Dendritic cell treated with granulocyte-macrophage colony-stimulating factor and Interleukin-4, amounts not matched to agents 40 ng/mL and 50 ng/mL, for 4 days (primary cell): ENCODE measurements at regions not wholly inside any gene's neighbourhood (a gene's known extent, or its start where the extent isn't known, plus 50 kb on each side); places are given as distances from the start of the nearest gene placed in this dataset.
A peak's percentile ranks its signal among the peaks of the same experiment; 100 is the strongest.
"Not testable (repeated sequence)": the region's sequence is repeated elsewhere in the genome, so short reads cannot be mapped to it uniquely, and the experiment has no call there.

Experiments used
- H3K27ac Mint-ChIP-seq: one replicate; pipeline ENCODE4 v1.8.0; 2022; ENCODE audit warnings: mild to moderate bottlenecking, mixed read lengths
- H3K27me3 Mint-ChIP-seq: one replicate; pipeline ENCODE4 v1.8.0; 2022; ENCODE audit warnings: mild to moderate bottlenecking, mixed read lengths
- H3K36me3 Mint-ChIP-seq: one replicate; pipeline ENCODE4 v1.8.0; 2022; ENCODE audit warnings: low read depth, mixed read lengths
- H3K4me1 Mint-ChIP-seq: one replicate; pipeline ENCODE4 v1.8.0; 2022; ENCODE audit warnings: low read depth, mixed read lengths
- H3K4me3 Mint-ChIP-seq: one replicate; pipeline ENCODE4 v1.8.0; 2022; ENCODE audit warnings: mild to moderate bottlenecking, moderate library complexity, mixed read lengths
- H3K9me3 Mint-ChIP-seq: one replicate; pipeline ENCODE4 v1.8.0; 2022; ENCODE audit warnings: mixed read lengths
- intact Hi-C: fragments of 100-400 bp; cut with micrococcal nuclease; formaldehyde crosslinking; loops from one replicate; pipeline ENCODE4 v1.15.0; 2022

DNA sequence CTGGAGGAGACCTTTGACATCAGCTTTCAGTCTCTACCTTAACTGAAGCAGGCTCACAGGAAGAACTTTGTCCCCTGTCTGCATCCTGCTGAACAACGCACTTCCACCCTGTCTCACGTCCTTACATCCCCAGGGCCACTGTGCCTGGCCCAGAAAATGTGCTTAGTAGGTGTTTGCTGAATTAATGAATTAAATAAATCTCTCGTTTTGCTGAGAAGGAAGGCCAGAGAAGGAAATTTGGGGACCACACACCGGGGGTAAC lies 54.3 kb upstream of the CREB3L1 start:
- Mint-ChIP-seq H3K27ac (no peak overlapping the region), H3K4me1 (peaks cover 13% of the 10 kb centered on the region), H3K4me3 (no peak overlapping the region), H3K9me3 (no peaks in the 10 kb centered on the region), H3K36me3 (no peaks in the 10 kb centered on the region), H3K27me3 (no peaks in the 10 kb centered on the region)
- intact Hi-C loops = no loop called here

DNA sequence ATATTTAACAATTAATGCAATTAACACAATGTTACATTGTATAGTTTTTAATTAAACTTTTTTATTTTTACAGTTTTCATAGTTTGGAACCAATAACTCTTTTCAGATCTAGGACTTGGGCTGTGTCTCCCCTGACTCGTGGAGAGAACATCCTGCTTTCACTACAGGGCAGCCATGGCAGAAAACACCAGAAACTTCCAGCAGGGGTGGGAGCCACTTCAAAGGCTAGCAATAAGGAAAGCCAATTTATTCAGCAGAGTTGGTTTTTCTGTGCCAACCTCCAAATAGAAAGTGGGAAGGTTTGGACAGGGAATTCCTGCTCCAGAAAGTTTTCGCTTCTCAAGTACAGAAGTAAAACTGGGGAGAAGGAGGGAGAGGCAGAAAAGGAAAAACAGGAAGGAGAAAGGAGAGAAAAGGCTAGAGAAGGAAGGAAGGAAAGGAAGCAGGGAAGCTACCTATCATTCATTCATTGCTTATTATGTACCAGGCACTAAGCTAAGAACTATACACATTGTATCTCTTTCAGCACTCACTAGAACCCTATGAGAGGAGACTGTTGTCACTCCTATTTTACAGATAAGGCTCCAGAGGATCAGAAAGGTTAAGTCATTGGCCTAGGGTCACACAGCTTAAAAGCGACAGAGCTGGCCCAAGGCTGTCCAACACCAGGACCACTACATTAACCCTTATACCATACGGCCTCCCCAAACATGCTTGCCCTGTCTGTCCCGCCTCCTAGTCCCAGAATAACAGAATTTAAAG lies 54.8 kb upstream of the CREB3L1 start:
- Mint-ChIP-seq H3K9me3 (no peaks in the 10 kb centered on the region), H3K27ac (peak overlapping the region; percentile 31), H3K4me3 (no peak overlapping the region), H3K4me1 (peaks cover 13% of the 10 kb centered on the region), H3K36me3 (no peaks in the 10 kb centered on the region), H3K27me3 (no peaks in the 10 kb centered on the region)
- intact Hi-C loops = no loop called here

DNA sequence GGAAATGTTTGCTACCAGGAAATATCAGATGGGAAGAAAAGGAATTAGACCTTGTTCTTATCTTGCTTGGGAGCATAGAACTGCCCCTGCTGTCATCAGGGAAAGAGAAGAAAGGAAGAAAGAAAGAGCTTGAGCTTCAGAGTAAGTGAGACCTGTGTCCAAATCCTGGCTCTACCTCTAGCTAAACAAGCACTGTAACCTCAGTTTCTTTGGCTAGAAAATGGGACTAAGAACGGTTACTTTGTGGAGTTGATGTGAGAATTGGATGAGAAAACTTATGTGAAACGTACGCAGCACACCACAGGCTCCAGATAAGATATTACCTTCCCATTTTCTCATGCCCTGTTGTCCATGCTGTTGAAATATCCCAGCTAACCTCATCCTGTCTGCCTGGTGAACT lies 57.1 kb upstream of the CREB3L1 start:
- Mint-ChIP-seq H3K4me1 (peaks cover 22% of the 10 kb centered on the region), H3K9me3 (no peaks in the 10 kb centered on the region), H3K27ac (no peak overlapping the region), H3K27me3 (no peaks in the 10 kb centered on the region), H3K4me3 (no peak overlapping the region), H3K36me3 (no peaks in the 10 kb centered on the region)
- intact Hi-C loops = no loop called here

DNA sequence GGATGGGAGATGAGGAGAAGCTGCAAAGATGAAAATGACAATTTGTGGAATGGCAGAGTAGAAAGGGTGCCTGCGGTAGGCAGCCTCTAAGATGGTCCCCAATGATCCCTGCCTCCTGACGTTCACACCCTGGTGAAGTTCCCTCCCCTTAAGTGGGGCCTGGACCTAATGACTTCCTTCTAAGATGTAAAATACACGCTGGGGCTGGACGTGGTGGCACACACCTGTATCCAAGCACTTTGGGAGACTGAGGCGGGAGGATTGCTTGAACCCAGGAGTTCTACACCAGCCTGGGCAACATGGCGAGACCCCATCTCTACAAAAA lies 60.7 kb upstream of the CREB3L1 start:
- Mint-ChIP-seq H3K36me3 (no peaks in the 10 kb centered on the region), H3K9me3 (no peaks in the 10 kb centered on the region), H3K4me3 (no peak overlapping the region), H3K27me3 (no peaks in the 10 kb centered on the region), H3K4me1 (peaks cover 14% of the 10 kb centered on the region), H3K27ac (no peak overlapping the region)
- intact Hi-C loops = no loop called here

DNA sequence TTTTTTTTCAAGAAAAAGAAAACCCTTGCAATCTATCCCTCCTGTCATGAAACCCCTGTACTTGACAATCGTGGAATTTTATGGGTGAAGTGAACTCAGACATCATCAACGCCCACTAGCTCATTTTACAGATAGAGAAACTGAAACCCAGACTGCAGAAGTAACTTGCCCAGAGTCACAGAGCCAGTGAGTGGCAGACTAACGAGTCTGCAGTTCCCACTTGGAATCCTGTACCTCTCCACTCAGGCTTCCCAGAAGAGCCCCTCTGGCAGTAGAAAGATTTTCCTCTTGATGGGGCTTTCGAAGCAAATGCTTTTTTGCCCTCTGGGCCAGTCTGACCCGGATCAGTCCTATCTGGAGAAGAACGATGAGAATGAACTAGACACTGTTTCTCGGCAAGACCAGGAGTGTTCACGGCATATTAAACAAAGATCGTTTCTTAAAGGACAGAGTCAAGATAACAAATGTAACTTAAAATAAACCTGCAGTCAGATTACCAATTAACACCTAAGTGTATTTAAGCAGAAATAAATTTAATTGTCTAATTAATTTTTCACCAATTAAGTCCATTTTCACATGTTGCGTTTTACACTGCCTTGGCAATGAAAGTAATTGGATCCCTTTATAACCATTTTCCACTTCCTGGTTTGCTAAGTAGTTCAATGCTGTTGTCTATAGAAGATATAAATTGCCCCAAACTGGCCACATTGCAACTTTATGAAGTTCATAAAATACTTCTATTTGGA lies 61.3 kb upstream of the CREB3L1 start:
- Mint-ChIP-seq H3K36me3 (no peaks in the 10 kb centered on the region), H3K4me3 (no peak overlapping the region), H3K27me3 (no peaks in the 10 kb centered on the region), H3K27ac (peak overlapping the region; percentile 21), H3K9me3 (no peaks in the 10 kb centered on the region), H3K4me1 (peaks cover 14% of the 10 kb centered on the region)
- intact Hi-C loops = no loop called here

DNA sequence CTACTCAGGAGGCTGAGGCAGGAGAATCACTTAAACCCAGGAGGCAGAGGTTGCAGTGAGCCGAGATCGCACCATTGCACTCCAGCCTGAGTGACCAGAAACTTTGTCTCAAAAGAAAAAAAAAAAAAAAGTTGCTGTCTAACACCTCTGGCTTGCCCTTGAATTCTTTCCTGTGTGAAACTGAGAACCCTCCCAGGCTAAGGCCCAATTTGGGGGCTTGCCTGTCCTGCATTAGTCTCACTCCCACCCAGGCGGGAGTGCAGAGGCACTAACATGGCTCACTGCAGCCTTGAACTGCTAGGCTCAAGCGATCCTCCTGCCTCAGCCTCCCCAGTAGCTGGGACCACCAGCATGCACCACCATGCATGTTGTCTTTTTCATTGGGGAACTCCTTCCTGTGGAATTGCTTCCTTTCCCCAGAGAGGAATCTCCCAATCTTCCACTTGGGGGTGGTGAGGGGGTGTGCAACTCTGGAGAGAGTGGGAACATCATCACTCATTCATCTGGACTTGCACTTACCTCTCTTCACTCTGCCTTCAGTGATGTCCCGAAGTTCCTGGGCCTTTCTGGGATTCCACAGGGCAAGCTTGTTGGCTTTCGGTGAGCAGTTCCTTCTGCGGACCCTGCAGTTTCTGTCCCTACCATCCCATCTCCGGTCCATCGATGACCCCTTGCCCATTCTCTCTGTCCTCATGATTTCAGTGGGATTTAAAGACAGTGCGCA lies 62.1 kb upstream of the CREB3L1 start:
- intact Hi-C loops = no loop called here
- Mint-ChIP-seq H3K36me3 (no peaks in the 10 kb centered on the region), H3K4me1 (peaks cover 20% of the 10 kb centered on the region), H3K4me3 (no peak overlapping the region), H3K9me3 (no peaks in the 10 kb centered on the region), H3K27ac (peak overlapping the region; percentile 21), H3K27me3 (no peaks in the 10 kb centered on the region)

DNA sequence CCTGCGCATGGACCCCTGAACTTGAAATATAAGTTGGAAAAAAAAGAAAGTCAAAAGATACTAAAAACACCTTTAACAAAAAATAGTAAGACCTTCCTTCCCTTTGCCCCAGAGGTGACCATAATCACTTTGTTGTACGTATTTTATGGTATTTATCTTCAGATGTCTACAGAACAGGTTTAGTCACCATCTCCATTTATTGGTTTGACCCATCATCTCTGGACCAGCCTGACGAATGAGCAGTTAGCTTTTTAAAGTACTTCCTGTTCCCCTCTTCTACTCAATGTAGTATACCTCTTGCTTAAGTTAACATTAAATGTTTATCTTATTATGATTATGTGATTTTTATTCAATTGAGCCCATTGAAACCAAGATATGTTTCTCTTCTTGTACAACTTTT lies 64.7 kb upstream of the CREB3L1 start:
- no peak overlapping the region for H3K4me3 Mint-ChIP-seq
- no peaks in the 10 kb centered on the region for H3K27me3 Mint-ChIP-seq
- no peak overlapping the region for H3K27ac Mint-ChIP-seq
- peaks cover 30% of the 10 kb centered on the region for H3K4me1 Mint-ChIP-seq
- no peaks in the 10 kb centered on the region for H3K36me3 Mint-ChIP-seq
- intact Hi-C loops = no loop called here
- no peaks in the 10 kb centered on the region for H3K9me3 Mint-ChIP-seq

DNA sequence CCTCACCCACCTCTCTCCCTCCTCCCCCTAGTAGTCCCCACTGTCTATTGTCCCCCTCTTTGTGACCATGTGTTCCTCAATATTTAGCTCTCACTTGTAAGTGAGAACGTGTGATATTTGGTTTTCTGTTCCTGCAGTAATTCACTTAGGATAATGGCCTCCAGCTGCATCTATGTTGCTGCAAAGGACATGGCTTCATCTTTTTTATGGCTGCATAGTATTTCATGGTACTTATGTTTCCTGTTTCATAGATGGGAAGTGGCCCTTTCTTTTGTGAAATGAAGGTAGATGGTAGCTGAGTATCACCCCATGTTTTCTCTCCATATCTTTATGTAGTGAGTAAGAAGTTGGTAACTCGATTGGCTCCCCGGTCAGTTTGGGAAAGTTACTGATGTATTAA lies 66.6 kb upstream of the CREB3L1 start:
- peaks cover 20% of the 10 kb centered on the region for H3K4me1 Mint-ChIP-seq
- no peaks in the 10 kb centered on the region for H3K9me3 Mint-ChIP-seq
- H3K4me3 Mint-ChIP-seq = no peak overlapping the region
- H3K36me3 Mint-ChIP-seq = no peaks in the 10 kb centered on the region
- no peak overlapping the region for H3K27ac Mint-ChIP-seq
- intact Hi-C loops = no loop called here
- peaks cover 2% of the 10 kb centered on the region for H3K27me3 Mint-ChIP-seq

DNA sequence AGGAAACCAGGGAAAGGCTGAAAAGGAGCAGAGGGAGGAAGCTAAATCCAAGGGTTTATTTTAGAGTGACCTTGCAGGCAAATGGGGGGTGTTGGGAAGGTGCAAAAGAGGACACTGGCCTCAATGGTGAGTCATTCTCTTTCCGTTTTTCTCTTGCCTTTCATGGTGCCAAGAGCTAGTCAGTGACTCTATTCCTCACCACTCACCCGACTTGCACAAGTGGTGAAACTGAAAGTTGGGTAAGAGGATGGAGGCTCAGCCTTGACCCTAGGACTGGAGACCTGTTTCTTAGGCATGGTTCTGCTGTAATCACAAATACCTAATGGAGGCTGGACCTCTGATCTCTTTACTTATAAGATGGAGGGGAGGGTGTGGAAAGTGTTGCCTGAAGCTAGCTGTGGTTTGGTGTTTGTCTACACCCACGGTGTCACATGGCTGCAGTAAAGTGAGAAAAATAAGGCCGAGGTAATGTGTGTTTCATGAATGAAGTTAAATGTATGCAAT lies 67.3 kb upstream of the CREB3L1 start:
- Mint-ChIP-seq H3K4me3 (no peak overlapping the region), H3K27me3 (peaks cover 2% of the 10 kb centered on the region), H3K36me3 (no peaks in the 10 kb centered on the region), H3K27ac (peak overlapping the region; percentile 4), H3K4me1 (peaks cover 16% of the 10 kb centered on the region), H3K9me3 (no peaks in the 10 kb centered on the region)
- intact Hi-C loops = no loop called here

DNA sequence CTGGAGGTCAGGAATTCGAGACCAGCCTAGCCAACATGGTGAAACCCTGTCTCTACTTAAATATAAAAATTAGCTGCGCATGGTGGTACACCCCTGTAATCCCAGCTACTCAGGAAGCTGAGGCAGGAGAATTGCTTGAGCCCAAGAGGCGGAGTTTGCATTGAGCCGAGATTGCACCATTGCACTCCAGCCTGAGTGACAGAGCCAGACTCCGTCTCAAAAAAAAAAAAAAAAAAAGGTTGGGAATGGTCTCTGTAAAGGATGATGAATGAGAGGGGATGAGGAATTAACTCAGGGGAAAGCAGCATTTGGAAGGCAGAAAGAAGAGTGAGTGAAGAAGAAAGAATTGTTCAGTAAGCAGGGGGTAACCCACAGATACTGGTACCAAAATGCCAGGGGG lies 67.8 kb upstream of the CREB3L1 start:
- H3K36me3 Mint-ChIP-seq, intact Hi-C loops, H3K9me3 Mint-ChIP-seq, H3K27me3 Mint-ChIP-seq, H3K4me3 Mint-ChIP-seq: not testable (repeated sequence)
- Mint-ChIP-seq H3K4me1 (peaks cover 16% of the 10 kb centered on the region), H3K27ac (peak overlapping the region; percentile 4)

DNA sequence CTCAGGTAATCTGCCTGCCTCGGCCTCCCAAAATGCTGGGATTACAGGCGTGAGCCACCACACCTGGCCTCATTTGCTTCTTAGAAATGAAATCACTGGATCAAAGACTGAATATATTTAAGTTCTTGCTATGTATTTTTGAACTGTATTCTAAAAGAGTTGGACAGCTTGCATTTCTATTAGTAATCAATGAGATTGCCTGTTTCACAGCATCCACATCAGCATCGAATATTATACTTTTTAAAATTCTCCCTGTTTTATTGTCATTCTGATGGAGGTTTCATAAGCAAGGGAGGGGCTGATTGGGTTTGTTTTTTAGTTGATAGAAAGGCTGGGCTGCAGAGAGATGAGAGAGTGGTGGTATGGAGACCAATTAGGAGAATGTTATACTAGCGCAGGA lies 68.7 kb upstream of the CREB3L1 start:
- intact Hi-C loops = no loop called here
- Mint-ChIP-seq H3K27ac (no peak overlapping the region), H3K9me3 (no peaks in the 10 kb centered on the region)

DNA sequence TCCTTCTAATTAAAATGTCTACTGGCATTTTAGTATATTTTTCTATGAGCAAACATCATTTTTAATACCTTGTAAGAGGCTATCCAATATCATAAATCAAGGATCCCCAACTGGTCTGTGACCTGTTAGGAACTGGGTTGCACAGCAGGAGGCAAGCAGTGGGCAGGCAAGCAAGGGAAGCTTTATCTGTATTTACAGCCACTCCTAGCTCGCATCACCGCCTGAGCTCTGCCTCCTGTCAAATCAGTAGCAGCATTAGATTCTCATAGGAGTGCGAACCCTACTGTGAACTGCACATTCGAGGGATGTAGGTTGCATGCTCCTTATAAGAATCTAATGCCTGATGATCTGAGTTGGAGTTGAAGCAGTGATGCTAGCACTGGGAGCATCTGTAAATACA lies 70.2 kb upstream of the CREB3L1 start:
- Mint-ChIP-seq H3K36me3 (no peaks in the 10 kb centered on the region), H3K27me3 (peaks cover 16% of the 10 kb centered on the region), H3K4me1 (peaks cover 16% of the 10 kb centered on the region), H3K9me3 (no peaks in the 10 kb centered on the region), H3K4me3 (no peak overlapping the region), H3K27ac (no peak overlapping the region)
- intact Hi-C loops = no loop called here

More for the DNA sequence above, 68.7 kb upstream of the CREB3L1 start:
- no peak overlapping the region for H3K4me3 Mint-ChIP-seq
- H3K36me3 Mint-ChIP-seq = no peaks in the 10 kb centered on the region
- peaks cover 10% of the 10 kb centered on the region for H3K27me3 Mint-ChIP-seq
- H3K4me1 Mint-ChIP-seq = peaks cover 16% of the 10 kb centered on the region

DNA sequence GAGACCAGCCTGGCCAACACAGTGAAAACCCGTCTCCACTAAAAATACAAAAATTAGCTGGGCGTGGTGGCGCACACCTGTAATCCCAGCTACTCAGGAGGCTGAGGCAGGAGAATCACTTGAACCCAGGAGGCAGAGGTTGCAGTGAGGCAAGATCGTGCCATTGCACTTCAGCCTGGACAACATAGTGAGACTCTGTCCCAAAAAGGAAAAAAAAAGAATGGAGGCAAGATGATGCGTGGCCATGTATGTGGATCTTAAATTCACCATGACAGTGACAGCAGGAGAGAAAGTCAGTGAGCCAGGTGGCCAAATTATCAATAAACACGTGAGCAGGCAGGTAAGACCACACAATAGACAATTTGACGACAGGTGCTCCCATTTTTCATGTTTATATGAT lies 73.0 kb upstream of the CREB3L1 start:
- H3K36me3 Mint-ChIP-seq, H3K4me3 Mint-ChIP-seq, intact Hi-C loops, H3K4me1 Mint-ChIP-seq, H3K27ac Mint-ChIP-seq, H3K9me3 Mint-ChIP-seq: not testable (repeated sequence)
- H3K27me3 Mint-ChIP-seq = peaks cover 25% of the 10 kb centered on the region

DNA sequence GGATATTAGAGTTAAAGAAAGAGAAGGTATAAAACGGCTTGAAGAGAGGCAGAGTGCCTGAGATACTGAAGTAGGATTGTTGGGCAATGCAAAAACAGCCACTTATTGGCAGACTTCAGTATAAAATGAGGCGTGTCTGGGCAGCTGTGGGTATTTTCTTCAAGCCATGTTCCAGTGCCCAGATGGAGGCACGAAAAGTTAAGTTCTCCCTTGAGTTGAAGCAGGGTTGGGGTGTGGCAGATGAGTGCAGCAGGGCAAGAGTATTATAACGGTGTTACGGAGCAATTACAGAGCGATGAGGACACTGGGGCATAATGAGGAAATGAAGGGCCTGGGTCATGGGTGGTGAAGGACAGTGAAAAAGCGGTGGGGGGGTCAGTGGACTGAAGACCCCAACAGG lies 73.7 kb upstream of the CREB3L1 start:
- intact Hi-C loops = no loop called here
- Mint-ChIP-seq H3K27ac (no peak overlapping the region), H3K4me3 (no peak overlapping the region), H3K9me3 (no peaks in the 10 kb centered on the region), H3K36me3 (no peaks in the 10 kb centered on the region), H3K27me3 (peaks cover 25% of the 10 kb centered on the region), H3K4me1 (no peaks in the 10 kb centered on the region)
